ENCODE measurements at regions not wholly inside any gene's neighbourhood (a gene's known extent, or its start where the extent isn't known, plus 50 kb on each side); places are given as distances from the start of the nearest gene placed in this dataset.

GRCh38 chr4:85165808-85166207 is 199.3 kb upstream of the WDFY3 start:
- TF ChIP-seq POLR2A (IDR thresholded peaks at IDR 0.05), result no peak
- TF ChIP-seq, protein P1, sequence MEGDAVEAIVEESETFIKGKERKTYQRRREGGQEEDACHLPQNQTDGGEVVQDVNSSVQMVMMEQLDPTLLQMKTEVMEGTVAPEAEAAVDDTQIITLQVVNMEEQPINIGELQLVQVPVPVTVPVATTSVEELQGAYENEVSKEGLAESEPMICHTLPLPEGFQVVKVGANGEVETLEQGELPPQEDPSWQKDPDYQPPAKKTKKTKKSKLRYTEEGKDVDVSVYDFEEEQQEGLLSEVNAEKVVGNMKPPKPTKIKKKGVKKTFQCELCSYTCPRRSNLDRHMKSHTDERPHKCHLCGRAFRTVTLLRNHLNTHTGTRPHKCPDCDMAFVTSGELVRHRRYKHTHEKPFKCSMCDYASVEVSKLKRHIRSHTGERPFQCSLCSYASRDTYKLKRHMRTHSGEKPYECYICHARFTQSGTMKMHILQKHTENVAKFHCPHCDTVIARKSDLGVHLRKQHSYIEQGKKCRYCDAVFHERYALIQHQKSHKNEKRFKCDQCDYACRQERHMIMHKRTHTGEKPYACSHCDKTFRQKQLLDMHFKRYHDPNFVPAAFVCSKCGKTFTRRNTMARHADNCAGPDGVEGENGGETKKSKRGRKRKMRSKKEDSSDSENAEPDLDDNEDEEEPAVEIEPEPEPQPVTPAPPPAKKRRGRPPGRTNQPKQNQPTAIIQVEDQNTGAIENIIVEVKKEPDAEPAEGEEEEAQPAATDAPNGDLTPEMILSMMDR (IDR thresholded peaks at IDR 0.05), result no peak

All from right lobe of liver (tissue), 4 donors.